ENCODE measurements at regions not wholly inside any gene's neighbourhood (a gene's known extent, or its start where the extent isn't known, plus 50 kb on each side); places are given as distances from the start of the nearest gene placed in this dataset.

GRCh38 chr9:80866576-80867227 is 822.6 kb downstream of the TLE1 start:
- H3K27me3 Mint-ChIP-seq = no peaks in the 10 kb centered on the region
- no peak overlapping the region for H3K27ac Mint-ChIP-seq
- no peaks in the 10 kb centered on the region for H3K4me1 Mint-ChIP-seq
- Histone ChIP-seq H3K4me1 (ENCODE audit: insufficient read depth, low read length) (no peaks in the 10 kb centered on the region), H3K9me3 (ENCODE audit: low read length) (no peaks in the 10 kb centered on the region), H3K4me3 (ENCODE audit: low read length) (no peak overlapping the region), H3K27me3 (ENCODE audit: insufficient read depth, low read length, poor library complexity, severe bottlenecking) (no peaks in the 10 kb centered on the region), H3K36me3 (ENCODE audit: insufficient read depth, low read length) (no peaks in the 10 kb centered on the region), H3K27ac (ENCODE audit: low read depth, low read length) (no peak overlapping the region)
- no peaks in the 10 kb centered on the region for H3K36me3 Mint-ChIP-seq
- POLR2A ChIA-PET = no interaction called here
- H3K4me3 Mint-ChIP-seq = no peak overlapping the region
- H3K9me3 Mint-ChIP-seq = peaks cover 2 to 32% (median 10%) of the 10 kb centered on the region in 5 donors
- no peak for DNase-seq
- CTCF ChIA-PET = no interaction called here

GRCh38 chr9:80866121-80866520 is 823.2 kb downstream of the TLE1 start:
- DNase-seq = no peak
- Mint-ChIP-seq H3K36me3 (no peaks in the 10 kb centered on the region), H3K27me3 (no peaks in the 10 kb centered on the region), H3K27ac (no peak overlapping the region), H3K4me3 (no peak overlapping the region), H3K9me3 (peaks cover 2 to 29% (median 10%) of the 10 kb centered on the region in 5 donors), H3K4me1 (no peaks in the 10 kb centered on the region)
- Histone ChIP-seq H3K4me3 (ENCODE audit: low read length) (no peak overlapping the region), H3K36me3 (ENCODE audit: insufficient read depth, low read length) (no peaks in the 10 kb centered on the region), H3K4me1 (ENCODE audit: insufficient read depth, low read length) (no peaks in the 10 kb centered on the region), H3K27me3 (ENCODE audit: insufficient read depth, low read length, poor library complexity, severe bottlenecking) (no peaks in the 10 kb centered on the region), H3K27ac (ENCODE audit: low read depth, low read length) (no peak overlapping the region), H3K9me3 (ENCODE audit: low read length) (no peaks in the 10 kb centered on the region)
- CTCF ChIA-PET = no interaction called here
- POLR2A ChIA-PET = no interaction called here

GRCh38 chr9:80843028-80843427 is 846.3 kb downstream of the TLE1 start:
- H3K9me3 ChIP-seq (ENCODE audit: low read length) = no peaks in the 10 kb centered on the region
- H3K4me1 ChIP-seq (ENCODE audit: insufficient read depth, low read length) = no peaks in the 10 kb centered on the region
- DNase-seq = no peak
- H3K27ac Mint-ChIP-seq = no peak overlapping the region
- H3K4me3 Mint-ChIP-seq = no peak overlapping the region
- H3K27me3 Mint-ChIP-seq = no peaks in the 10 kb centered on the region
- ChIA-PET CTCF (no interaction called here), POLR2A (no interaction called here)
- no peaks in the 10 kb centered on the region for H3K36me3 Mint-ChIP-seq
- no peaks in the 10 kb centered on the region for H3K4me1 Mint-ChIP-seq
- no peak overlapping the region for H3K27ac ChIP-seq (ENCODE audit: low read depth, low read length)
- H3K36me3 ChIP-seq (ENCODE audit: insufficient read depth, low read length) = no peaks in the 10 kb centered on the region
- no peak overlapping the region for H3K4me3 ChIP-seq (ENCODE audit: low read length)
- no peaks in the 10 kb centered on the region for H3K27me3 ChIP-seq (ENCODE audit: insufficient read depth, low read length, poor library complexity, severe bottlenecking)
- peaks cover 4 to 30% (median 11%) of the 10 kb centered on the region in 5 donors for H3K9me3 Mint-ChIP-seq

- H3K4me3 ChIP-seq (ENCODE audit: low read length) = no peak overlapping the region
- Mint-ChIP-seq H3K27ac (no peak overlapping the region), H3K9me3 (peaks cover 4 to 30% (median 9%) of the 10 kb centered on the region in 5 donors), H3K4me1 (no peaks in the 10 kb centered on the region), H3K27me3 (no peaks in the 10 kb centered on the region), H3K4me3 (no peak overlapping the region), H3K36me3 (no peaks in the 10 kb centered on the region)
- POLR2A ChIA-PET = no interaction called here
- CTCF ChIA-PET = no interaction called here
- H3K27me3 ChIP-seq (ENCODE audit: insufficient read depth, low read length, poor library complexity, severe bottlenecking) = no peaks in the 10 kb centered on the region
- H3K4me1 ChIP-seq (ENCODE audit: insufficient read depth, low read length) = no peaks in the 10 kb centered on the region
- no peak overlapping the region for H3K27ac ChIP-seq (ENCODE audit: low read depth, low read length)
- H3K9me3 ChIP-seq (ENCODE audit: low read length) = no peaks in the 10 kb centered on the region
- DNase-seq = no peak
- H3K36me3 ChIP-seq (ENCODE audit: insufficient read depth, low read length) = no peaks in the 10 kb centered on the region
Measured at GRCh38 chr9:80842389-80842788, 847.0 kb downstream of the TLE1 start.

- Histone ChIP-seq H3K36me3 (ENCODE audit: insufficient read depth, low read length) (no peaks in the 10 kb centered on the region), H3K4me3 (ENCODE audit: low read length) (no peak overlapping the region), H3K9me3 (ENCODE audit: low read length) (no peaks in the 10 kb centered on the region), H3K4me1 (ENCODE audit: insufficient read depth, low read length) (no peaks in the 10 kb centered on the region), H3K27me3 (ENCODE audit: insufficient read depth, low read length, poor library complexity, severe bottlenecking) (no peaks in the 10 kb centered on the region), H3K27ac (ENCODE audit: low read depth, low read length) (no peak overlapping the region)
- no peak for DNase-seq
- no peaks in the 10 kb centered on the region for H3K27me3 Mint-ChIP-seq
- ChIA-PET POLR2A (no interaction called here), CTCF (no interaction called here)
- peaks cover 4 to 26% (median 8%) of the 10 kb centered on the region in 5 donors for H3K9me3 Mint-ChIP-seq
- H3K36me3 Mint-ChIP-seq = no peaks in the 10 kb centered on the region
- H3K4me3 Mint-ChIP-seq = no peak overlapping the region
- no peaks in the 10 kb centered on the region for H3K4me1 Mint-ChIP-seq
- no peak overlapping the region for H3K27ac Mint-ChIP-seq
Measured at GRCh38 chr9:80841888-80842287, 847.5 kb downstream of the TLE1 start.

GRCh38 chr9:80839821-80840675 is 849.3 kb downstream of the TLE1 start:
- H3K4me3 ChIP-seq (ENCODE audit: low read length) = no peak overlapping the region
- Mint-ChIP-seq H3K27ac (no peak overlapping the region), H3K4me3 (no peak overlapping the region), H3K9me3 (peaks cover 4 to 33% (median 9%) of the 10 kb centered on the region in 5 donors), H3K27me3 (no peaks in the 10 kb centered on the region), H3K4me1 (no peaks in the 10 kb centered on the region), H3K36me3 (no peaks in the 10 kb centered on the region)
- no peaks in the 10 kb centered on the region for H3K27me3 ChIP-seq (ENCODE audit: insufficient read depth, low read length, poor library complexity, severe bottlenecking)
- H3K4me1 ChIP-seq (ENCODE audit: insufficient read depth, low read length) = no peaks in the 10 kb centered on the region
- ChIA-PET POLR2A (no interaction called here), CTCF (no interaction called here)
- no peak overlapping the region for H3K27ac ChIP-seq (ENCODE audit: low read depth, low read length)
- no peak for DNase-seq
- no peaks in the 10 kb centered on the region for H3K36me3 ChIP-seq (ENCODE audit: insufficient read depth, low read length)
- no peaks in the 10 kb centered on the region for H3K9me3 ChIP-seq (ENCODE audit: low read length)

GRCh38 chr9:80836013-80836412 is 853.3 kb downstream of the TLE1 start:
- H3K27me3 Mint-ChIP-seq = no peaks in the 10 kb centered on the region
- H3K4me1 Mint-ChIP-seq = no peaks in the 10 kb centered on the region
- ChIA-PET CTCF (no interaction called here), POLR2A (no interaction called here)
- no peak overlapping the region for H3K4me3 Mint-ChIP-seq
- peaks cover 6 to 35% (median 14%) of the 10 kb centered on the region in 5 donors for H3K9me3 Mint-ChIP-seq
- no peaks in the 10 kb centered on the region for H3K36me3 Mint-ChIP-seq
- Histone ChIP-seq H3K36me3 (ENCODE audit: insufficient read depth, low read length) (no peaks in the 10 kb centered on the region), H3K4me3 (ENCODE audit: low read length) (no peak overlapping the region), H3K27ac (ENCODE audit: low read depth, low read length) (no peak overlapping the region), H3K27me3 (ENCODE audit: insufficient read depth, low read length, poor library complexity, severe bottlenecking) (no peaks in the 10 kb centered on the region), H3K9me3 (ENCODE audit: low read length) (no peaks in the 10 kb centered on the region), H3K4me1 (ENCODE audit: insufficient read depth, low read length) (no peaks in the 10 kb centered on the region)
- no peak for DNase-seq
- H3K27ac Mint-ChIP-seq = no peak overlapping the region

- Mint-ChIP-seq H3K9me3 (peaks cover 2 to 51% (median 14%) of the 10 kb centered on the region in 5 donors), H3K4me1 (no peaks in the 10 kb centered on the region), H3K27me3 (no peaks in the 10 kb centered on the region), H3K4me3 (no peak overlapping the region), H3K27ac (no peak overlapping the region), H3K36me3 (no peaks in the 10 kb centered on the region)
- POLR2A ChIA-PET = no interaction called here
- Histone ChIP-seq H3K4me1 (ENCODE audit: insufficient read depth, low read length) (no peaks in the 10 kb centered on the region), H3K9me3 (ENCODE audit: low read length) (no peaks in the 10 kb centered on the region), H3K36me3 (ENCODE audit: insufficient read depth, low read length) (no peaks in the 10 kb centered on the region), H3K27me3 (ENCODE audit: insufficient read depth, low read length, poor library complexity, severe bottlenecking) (no peaks in the 10 kb centered on the region), H3K4me3 (ENCODE audit: low read length) (no peak overlapping the region), H3K27ac (ENCODE audit: low read depth, low read length) (no peak overlapping the region)
- CTCF ChIA-PET = no interaction called here
- DNase-seq = no peak
Measured at GRCh38 chr9:80831751-80832150, 857.6 kb downstream of the TLE1 start.
